GM12878 (cell line): ENCODE measurements at regions not wholly inside any gene's neighbourhood (a gene's known extent, or its start where the extent isn't known, plus 50 kb on each side); places are given as distances from the start of the nearest gene placed in this dataset.

ENCODE experiments used
- ATAC-seq: fragments of 200-7000 bp; cut with Tn5 transposase; 3 replicates; pipeline ENCODE4 v1.9.1; 2020; ENCODE audit warnings: mild to moderate bottlenecking, moderate library complexity
- BruUV-seq: library from RNA; stranded (reverse); fragments of 400-500 nt; replicated peaks from 2 replicates; lab custom pipeline; 2021; lab: Mats Ljungman, UMichigan
- CTCF ChIA-PET: fragments of 300-600 bp; sonication (Branson Sonifier 250); formaldehyde crosslinking; extraction: SDS; loops from one replicate; lab custom pipeline; 2021; ENCODE audit warnings: inconsistent platforms; lab: Yijun Ruan, JAX
- POLR2A ChIA-PET: fragments of 350-600 bp; formaldehyde crosslinking; extraction: SDS; loops from one replicate; lab custom pipeline; 2021; ENCODE audit warnings: inconsistent platforms; lab: Charles Lee
- RAD21 ChIA-PET: fragments of 300-600 bp; sonication (Branson Sonifier 250); formaldehyde crosslinking; loops from one replicate; lab custom pipeline; 2023; ENCODE audit warnings: antibody characterized with exemption; ENCODE audit not compliant: unreplicated experiment; lab: Charles Lee
- SMC1A ChIA-PET: fragments of 300-600 bp; sonication (Branson Sonifier 250); formaldehyde crosslinking; loops from one replicate; lab custom pipeline; 2023; ENCODE audit not compliant: unreplicated experiment, uncharacterized antibody; lab: Charles Lee
- DNase-seq: peaks from one replicate; pipeline ENCODE4 v3.0.0-alpha.2; 2011; ENCODE audit warnings: low read depth, low spot score
- FAIRE-seq: peaks from 3 replicates; lab custom pipeline; 2011; peaks lifted over from hg19 to GRCh38; lab: Jason Lieb, UNC
- H2AFZ ChIP-seq: 2 replicates; pipeline ENCODE4 v1.6.0; 2011; ENCODE audit warnings: low read depth, low read length, control low read depth; ENCODE audit not compliant: control insufficient read depth
- H3K27ac ChIP-seq: 2 replicates; pipeline ENCODE4 v1.5.1; 2011; ENCODE audit warnings: control low read depth; ENCODE audit not compliant: control insufficient read depth, insufficient read depth
- H3K27me3 ChIP-seq, 2 experiments: replicated peaks in 1 of 2; 2 replicates each; pipeline versions ENCODE4 v1.6.0 to v1.6.1; 2011; ENCODE audit warnings: low read length in 1 of 2; ENCODE audit not compliant: control insufficient read depth in 2 of 2, insufficient read depth in 2 of 2
- H3K36me3 ChIP-seq, 2 experiments: 2 replicates each; pipeline ENCODE4 v1.5.1; 2011; ENCODE audit warnings: low read length in 1 of 2; ENCODE audit not compliant: control insufficient read depth in 2 of 2, insufficient read depth in 2 of 2
- H3K4me1 ChIP-seq: 2 replicates; pipeline ENCODE4 v1.6.1; 2011; ENCODE audit warnings: mild to moderate bottlenecking, low read length, moderate library complexity, mixed read lengths; ENCODE audit not compliant: control insufficient read depth, insufficient read depth
- H3K4me2 ChIP-seq: 2 replicates; pipeline ENCODE4 v1.6.0; 2011; ENCODE audit warnings: control low read depth; ENCODE audit not compliant: control insufficient read depth, insufficient read depth
- H3K4me3 ChIP-seq: fragments of 200-600 bp; sonication (generic); 2 replicates; pipeline ENCODE4 v1.5.1; 2016
- H3K79me2 ChIP-seq: 2 replicates; pipeline ENCODE4 v1.6.0; 2011; ENCODE audit warnings: low read length; ENCODE audit not compliant: control insufficient read depth, insufficient read depth
- H3K9ac ChIP-seq: 2 replicates; pipeline ENCODE4 v1.8.0; 2011; ENCODE audit warnings: low read length, control low read depth, mixed read lengths; ENCODE audit not compliant: control insufficient read depth, insufficient read depth
- H3K9me3 ChIP-seq: replicated peaks from 3 replicates; pipeline ENCODE4 v1.5.1; 2011; ENCODE audit warnings: mild to moderate bottlenecking, low read length; ENCODE audit not compliant: control insufficient read depth, insufficient read depth
- H4K20me1 ChIP-seq: 2 replicates; pipeline ENCODE4 v1.6.0; 2011; ENCODE audit not compliant: control insufficient read depth, insufficient read depth
- BCLAF1 ChIP-seq: fragments of 450-650 bp; IDR thresholded peaks from 2 replicates; pipeline ENCODE4 v1.6.1; 2017; ENCODE audit warnings: antibody characterized with exemption, mild to moderate bottlenecking, moderate library complexity
- CBFB ChIP-seq: IDR thresholded peaks from 2 replicates; pipeline ENCODE4 v1.6.1; 2016; ENCODE audit warnings: antibody characterized with exemption, low read depth
- CBX3 ChIP-seq: fragments of 200-600 bp; sonication (generic); IDR thresholded peaks from 2 replicates; pipeline ENCODE4 v1.6.1; 2016; ENCODE audit warnings: low read depth, borderline replicate concordance
- CHD1 ChIP-seq: IDR thresholded peaks from 2 replicates; pipeline ENCODE4 v1.6.1; 2012; ENCODE audit warnings: low read depth, low read length, improper control_type of control experiment
- JUND ChIP-seq: IDR thresholded peaks from 2 replicates; pipeline ENCODE4 v1.6.1; 2012; ENCODE audit warnings: low read depth, mild to moderate bottlenecking, low read length, improper control_type of control experiment, moderate library complexity
- KAT2A ChIP-seq: conservative IDR thresholded peaks from 2 replicates; pipeline ENCODE4 v1.6.1; 2011; ENCODE audit warnings: low read depth, low read length; ENCODE audit not compliant: control insufficient read depth
- MEF2B ChIP-seq: fragments of 450-650 bp; IDR thresholded peaks from 2 replicates; pipeline ENCODE4 v1.6.1; 2018; ENCODE audit warnings: mild to moderate bottlenecking, moderate library complexity; ENCODE audit not compliant: partially characterized antibody, poor library complexity, severe bottlenecking
- MXI1 ChIP-seq: fragments of 150-350 bp; IDR thresholded peaks from 2 replicates; pipeline ENCODE4 v1.6.1; 2011; ENCODE audit warnings: low read depth, mild to moderate bottlenecking, inconsistent platforms, low read length, improper control_type of control experiment
- NFIC ChIP-seq: IDR thresholded peaks from 2 replicates; pipeline ENCODE4 v1.6.1; 2012; ENCODE audit warnings: low read depth, mild to moderate bottlenecking, inconsistent platforms, low read length, moderate library complexity
- PAX5 ChIP-seq: IDR thresholded peaks from 2 replicates; pipeline ENCODE4 v1.6.1; 2011; ENCODE audit warnings: low read depth, low read length, borderline replicate concordance
- PAX8 ChIP-seq: fragments of 450-650 bp; IDR thresholded peaks from 2 replicates; pipeline ENCODE4 v1.6.1; 2017; ENCODE audit warnings: mild to moderate bottlenecking, moderate library complexity
- PBX3 ChIP-seq: IDR thresholded peaks from 2 replicates; pipeline ENCODE4 v1.6.1; 2011; ENCODE audit warnings: mild to moderate bottlenecking, low read depth, low read length, moderate library complexity; ENCODE audit not compliant: insufficient replicate concordance
- PML ChIP-seq: IDR thresholded peaks from 2 replicates; pipeline ENCODE4 v1.6.1; 2012; ENCODE audit warnings: low read length, inconsistent platforms
- RAD21 ChIP-seq: IDR thresholded peaks from 2 replicates; pipeline ENCODE4 v1.6.1; 2011; ENCODE audit warnings: mild to moderate bottlenecking, low read depth, low read length, moderate library complexity; ENCODE audit not compliant: insufficient read depth
- RELA ChIP-seq: fragments of 450-650 bp; IDR thresholded peaks from 2 replicates; pipeline ENCODE4 v1.8.0; 2014; ENCODE audit warnings: borderline replicate concordance; ENCODE audit not compliant: partially characterized antibody
- TCF3 ChIP-seq: IDR thresholded peaks from 2 replicates; pipeline ENCODE4 v1.6.1; 2012; ENCODE audit warnings: low read depth, mild to moderate bottlenecking, low read length, borderline replicate concordance; ENCODE audit not compliant: insufficient read depth
- WRNIP1 ChIP-seq: IDR thresholded peaks from 2 replicates; pipeline ENCODE4 v1.6.1; 2011; ENCODE audit warnings: low read depth, low read length, improper control_type of control experiment, borderline replicate concordance
- ZNF217 ChIP-seq: fragments of 450-650 bp; IDR thresholded peaks from 2 replicates; pipeline ENCODE4 v1.6.1; 2017; ENCODE audit warnings: antibody characterized with exemption, mild to moderate bottlenecking
- WGBS: methylation state at CpG from one replicate; pipeline ENCODE4 v1.1.6; 2016; ENCODE audit warnings: low lambda C conversion rate; ENCODE audit not compliant: insufficient replicate concordance, insufficient coverage; ENCODE audit errors: missing lambda C conversion rate; 5-methylcytosine and 5-hydroxymethylcytosine counted together
- in situ Hi-C: fragments of 300-500 bp; cut with MboI; formaldehyde crosslinking; loops from 9 replicates; pipeline ENCODE4 v1.14.3; 2018; ENCODE audit warnings: mixed read lengths
- intact Hi-C: fragments of 100-400 bp; cut with micrococcal nuclease; formaldehyde crosslinking; loops from one replicate; pipeline ENCODE4 v1.14.2; 2022; ENCODE audit not compliant: unreplicated experiment
- TF ChIP-seq, protein P1 (sequence below): fragments of 450-650 bp; formaldehyde crosslinking; IDR thresholded peaks from 2 replicates; pipeline ENCODE4 v1.5.0; 2022; ENCODE audit warnings: mild to moderate bottlenecking, missing genetic modification characterization

GRCh38 chr7:1380231-1380815, 78.9 kb downstream of the MICALL2 start:
- whole genome bisulfite sequencing = 51% methylated on average over 13 of the region's 15 CpGs
- intact Hi-C loops = no loop called here
- no peaks in the 10 kb centered on the region for H3K79me2 ChIP-seq
- H4K20me1 ChIP-seq = no peaks in the 10 kb centered on the region
- BruUV-seq = no TSS peak
- H3K9ac ChIP-seq = no peak overlapping the region
- DNase-seq (no peak), FAIRE-seq (no peak), ATAC-seq (no peak)
- no peak overlapping the region for H2AFZ ChIP-seq
- H3K4me1 ChIP-seq = no peaks in the 10 kb centered on the region
- RAD21 ChIA-PET = no interaction called here
- POLR2A ChIA-PET = no interaction called here
- H3K4me2 ChIP-seq = no peak overlapping the region
- SMC1A ChIA-PET = no interaction called here
- H3K9me3 ChIP-seq = no peaks in the 10 kb centered on the region
- CTCF ChIA-PET = no interaction called here
- no peak overlapping the region for H3K4me3 ChIP-seq
- no peak overlapping the region for H3K27ac ChIP-seq
- in situ Hi-C loops = no loop called here
- H3K27me3 ChIP-seq = no peaks in the 10 kb centered on the region
- H3K36me3 ChIP-seq = no peaks in the 10 kb centered on the region
- TF ChIP-seq KAT2A (no peak), JUND (no peak), MEF2B (no peak), ZNF217 (no peak), MXI1 (no peak), PML (no peak), BCLAF1 (no peak), PBX3 (no peak), CBFB (no peak), RELA (no peak), CBX3 (no peak), PAX8 (no peak), NFIC (no peak), WRNIP1 (no peak), RAD21 (no peak), TCF3 (no peak), PAX5 (no peak), CHD1 (no peak)
- TF ChIP-seq, protein P1, sequence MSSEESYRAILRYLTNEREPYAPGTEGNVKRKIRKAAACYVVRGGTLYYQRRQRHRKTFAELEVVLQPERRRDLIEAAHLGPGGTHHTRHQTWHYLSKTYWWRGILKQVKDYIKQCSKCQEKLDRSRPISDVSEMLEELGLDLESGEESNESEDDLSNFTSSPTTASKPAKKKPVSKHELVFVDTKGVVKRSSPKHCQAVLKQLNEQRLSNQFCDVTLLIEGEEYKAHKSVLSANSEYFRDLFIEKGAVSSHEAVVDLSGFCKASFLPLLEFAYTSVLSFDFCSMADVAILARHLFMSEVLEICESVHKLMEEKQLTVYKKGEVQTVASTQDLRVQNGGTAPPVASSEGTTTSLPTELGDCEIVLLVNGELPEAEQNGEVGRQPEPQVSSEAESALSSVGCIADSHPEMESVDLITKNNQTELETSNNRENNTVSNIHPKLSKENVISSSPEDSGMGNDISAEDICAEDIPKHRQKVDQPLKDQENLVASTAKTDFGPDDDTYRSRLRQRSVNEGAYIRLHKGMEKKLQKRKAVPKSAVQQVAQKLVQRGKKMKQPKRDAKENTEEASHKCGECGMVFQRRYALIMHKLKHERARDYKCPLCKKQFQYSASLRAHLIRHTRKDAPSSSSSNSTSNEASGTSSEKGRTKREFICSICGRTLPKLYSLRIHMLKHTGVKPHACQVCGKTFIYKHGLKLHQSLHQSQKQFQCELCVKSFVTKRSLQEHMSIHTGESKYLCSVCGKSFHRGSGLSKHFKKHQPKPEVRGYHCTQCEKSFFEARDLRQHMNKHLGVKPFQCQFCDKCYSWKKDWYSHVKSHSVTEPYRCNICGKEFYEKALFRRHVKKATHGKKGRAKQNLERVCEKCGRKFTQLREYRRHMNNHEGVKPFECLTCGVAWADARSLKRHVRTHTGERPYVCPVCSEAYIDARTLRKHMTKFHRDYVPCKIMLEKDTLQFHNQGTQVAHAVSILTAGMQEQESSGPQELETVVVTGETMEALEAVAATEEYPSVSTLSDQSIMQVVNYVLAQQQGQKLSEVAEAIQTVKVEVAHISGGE = no peak
